T-cell (primary cell): ENCODE measurements at regions not wholly inside any gene's neighbourhood (a gene's known extent, or its start where the extent isn't known, plus 50 kb on each side); places are given as distances from the start of the nearest gene placed in this dataset.

Experiments used
- ATAC-seq, 4 experiments: fragments of 200-7000 bp in 3 of 4; fragments of 150-1000 bp in 1 of 4; cut with Tn5 transposase; replicated peaks in 1 of 4; 1 replicate in 3 of 4; 2 replicates in 1 of 4; pipeline ENCODE4 v1.10.0; 2021; ENCODE audit warnings: moderate library complexity in 3 of 4, mild to moderate bottlenecking in 2 of 4, moderate number of reproducible peaks in 1 of 4
- CTCF ChIA-PET, 2 donors: fragments of 300-600 bp; sonication (Branson Sonifier 250); formaldehyde crosslinking; loops; one replicate each; lab custom pipeline; 2022; ENCODE audit warnings: antibody characterized with exemption in 2 of 2; lab: Charles Lee
- POLR2A ChIA-PET, 2 donors: fragments of 300-600 bp; sonication (Branson Sonifier 250); formaldehyde crosslinking; loops; one replicate each; lab custom pipeline; 2022; ENCODE audit warnings: antibody characterized with exemption in 2 of 2; lab: Charles Lee
- DNase-seq, 35 experiments: peaks; one replicate each; pipeline versions ENCODE4 v3.0.0 to v3.0.0-alpha.2; 2013 to 2023
- H3K27ac ChIP-seq: one replicate; pipeline ENCODE4 v1.5.1; 2013; ENCODE audit warnings: low read length
- H3K27me3 ChIP-seq, 2 experiments: replicated peaks in 1 of 2; 1 replicate in 1 of 2; 2 replicates in 1 of 2; pipeline versions ENCODE4 v1.6.1 to v1.7.0; 2013; ENCODE audit warnings: low read length in 1 of 2, mixed read lengths in 1 of 2; ENCODE audit not compliant: control insufficient read depth in 2 of 2, insufficient read depth in 2 of 2; ENCODE audit errors: extremely low read depth in 1 of 2
- H3K36me3 ChIP-seq, 2 donors: 1 replicate in 1 of 2; 2 replicates in 1 of 2; pipeline versions ENCODE4 v1.6.1 to v1.7.0; 2013; ENCODE audit warnings: low read length in 1 of 2; ENCODE audit not compliant: control insufficient read depth in 2 of 2, insufficient read depth in 1 of 2; ENCODE audit errors: extremely low read depth in 1 of 2
- H3K4me1 ChIP-seq, 2 experiments: 1 replicate in 1 of 2; 2 replicates in 1 of 2; pipeline versions ENCODE4 v1.6.1 to v1.7.0; 2013; ENCODE audit warnings: low read length in 2 of 2, mixed read lengths in 1 of 2; ENCODE audit not compliant: insufficient read depth in 2 of 2, control insufficient read depth in 1 of 2; ENCODE audit errors: extremely low read depth in 1 of 2
- H3K4me3 ChIP-seq, 2 donors: 1 replicate in 1 of 2; 2 replicates in 1 of 2; pipeline versions ENCODE4 v1.5.1 to v1.7.0; 2013; ENCODE audit warnings: mild to moderate bottlenecking in 2 of 2, low read length in 1 of 2, moderate library complexity in 1 of 2; ENCODE audit not compliant: control insufficient read depth in 1 of 2; ENCODE audit errors: extremely low read depth in 1 of 2
- H3K9me3 ChIP-seq: 2 replicates; pipeline ENCODE4 v1.7.0; 2013
- H3K27ac Mint-ChIP-seq, 2 donors: one replicate each; pipeline ENCODE4 v1.8.0; 2020 to 2021; ENCODE audit warnings: mild to moderate bottlenecking in 2 of 2, mixed read lengths in 2 of 2
- H3K27me3 Mint-ChIP-seq, 2 donors: one replicate each; pipeline ENCODE4 v1.8.0; 2021 to 2022; ENCODE audit warnings: mixed read lengths in 2 of 2
- H3K36me3 Mint-ChIP-seq: one replicate; pipeline ENCODE4 v1.8.0; 2021; ENCODE audit warnings: mixed read lengths
- H3K4me1 Mint-ChIP-seq, 3 donors: one replicate each; pipeline ENCODE4 v1.8.0; 2020 to 2022; ENCODE audit warnings: mixed read lengths in 3 of 3, mild to moderate bottlenecking in 1 of 3
- H3K4me3 Mint-ChIP-seq, 3 donors: one replicate each; pipeline ENCODE4 v1.8.0; 2020 to 2022; ENCODE audit warnings: mild to moderate bottlenecking in 3 of 3, mixed read lengths in 3 of 3, moderate library complexity in 3 of 3
- H3K9me3 Mint-ChIP-seq, 3 donors: one replicate each; pipeline ENCODE4 v1.8.0; 2020 to 2022; ENCODE audit warnings: mixed read lengths in 3 of 3
- WGBS: methylation state at CpG from one replicate; pipeline ENCODE4 v1.1.5; 2013; ENCODE audit warnings: missing lambda C conversion rate; ENCODE audit not compliant: insufficient coverage; 5-methylcytosine and 5-hydroxymethylcytosine counted together

- Histone ChIP-seq H3K27ac (no peak overlapping the region), H3K4me3 (no peak overlapping the region), H3K36me3 (no peaks in the 10 kb centered on the region), H3K4me1 (no peaks in the 10 kb centered on the region), H3K27me3 (no peaks in the 10 kb centered on the region), H3K9me3 (no peaks in the 10 kb centered on the region)
- POLR2A ChIA-PET, result no interaction called here
- Mint-ChIP-seq H3K36me3 (no peaks in the 10 kb centered on the region), H3K4me3 (no peak overlapping the region), H3K4me1 (no peaks in the 10 kb centered on the region), H3K27ac (no peak overlapping the region), H3K9me3 (peaks cover 5 to 19% (median 14%) of the 10 kb centered on the region in 3 donors), H3K27me3 (no peaks in the 10 kb centered on the region)
- DNase-seq (no peak), ATAC-seq (no peak)
- CTCF ChIA-PET, result no interaction called here
- WGBS, result no CpG with 5 or more reads among the region's 3 CpGs
Observed at GRCh38 chr11:43034341-43034740, 277.5 kb upstream of the API5 start.

- no peaks in the 10 kb centered on the region for H3K4me1 ChIP-seq
- H3K27ac ChIP-seq, result no peak overlapping the region
- Mint-ChIP-seq H3K36me3 (no peaks in the 10 kb centered on the region), H3K9me3 (peaks cover 2 to 17% (median 12%) of the 10 kb centered on the region in 3 donors), H3K4me1 (no peaks in the 10 kb centered on the region), H3K4me3 (no peak overlapping the region), H3K27me3 (no peaks in the 10 kb centered on the region), H3K27ac (no peak overlapping the region)
- no peaks in the 10 kb centered on the region for H3K36me3 ChIP-seq
- H3K9me3 ChIP-seq, result no peaks in the 10 kb centered on the region
- 42% methylated on average over 1 of the region's 3 CpGs for WGBS
- no peak overlapping the region for H3K4me3 ChIP-seq
- no peak for DNase-seq
- CTCF ChIA-PET, result no interaction called here
- no peaks in the 10 kb centered on the region for H3K27me3 ChIP-seq
- ATAC-seq, result no peak
- POLR2A ChIA-PET, result no interaction called here
Observed at GRCh38 chr11:43035086-43035485, 276.7 kb upstream of the API5 start.

- no CpG with 5 or more reads among the region's 2 CpGs for WGBS
- Histone ChIP-seq H3K4me3 (no peak overlapping the region), H3K36me3 (no peaks in the 10 kb centered on the region), H3K4me1 (no peaks in the 10 kb centered on the region), H3K9me3 (no peaks in the 10 kb centered on the region), H3K27me3 (no peaks in the 10 kb centered on the region), H3K27ac (no peak overlapping the region)
- H3K27me3 Mint-ChIP-seq, result no peaks in the 10 kb centered on the region
- H3K27ac Mint-ChIP-seq, result no peak overlapping the region
- H3K36me3 Mint-ChIP-seq, result no peaks in the 10 kb centered on the region
- peaks cover 0 to 5% (median 3%) of the 10 kb centered on the region in 3 donors for H3K9me3 Mint-ChIP-seq
- no peak for ATAC-seq
- H3K4me3 Mint-ChIP-seq, result no peak overlapping the region
- POLR2A ChIA-PET, result no interaction called here
- CTCF ChIA-PET, result no interaction called here
- H3K4me1 Mint-ChIP-seq, result no peaks in the 10 kb centered on the region
- DNase-seq, result no peak
Observed at GRCh38 chr11:43053638-43054412, 258.0 kb upstream of the API5 start.

- ATAC-seq (no peak), DNase-seq (no peak)
- Histone ChIP-seq H3K4me1 (no peaks in the 10 kb centered on the region), H3K27me3 (no peaks in the 10 kb centered on the region), H3K27ac (no peak overlapping the region), H3K4me3 (no peak overlapping the region), H3K9me3 (no peaks in the 10 kb centered on the region), H3K36me3 (no peaks in the 10 kb centered on the region)
- H3K4me1 Mint-ChIP-seq, result no peaks in the 10 kb centered on the region
- no peak overlapping the region for H3K4me3 Mint-ChIP-seq
- ChIA-PET POLR2A (interaction anchor here in 1 of 2 donors (0.5 kb wide), 1 partner anchor 31 kb away, joined by 3 read pairs; no protein-coding TSS in a partner anchor), CTCF (no interaction called here)
- H3K36me3 Mint-ChIP-seq, result no peaks in the 10 kb centered on the region
- WGBS, result no CpG with 5 or more reads among the region's 1 CpG
- no peaks in the 10 kb centered on the region for H3K27me3 Mint-ChIP-seq
- H3K27ac Mint-ChIP-seq, result no peak overlapping the region
- peaks cover 27 to 37% (median 29%) of the 10 kb centered on the region in 3 donors for H3K9me3 Mint-ChIP-seq
Observed at GRCh38 chr11:43067681-43068080, 244.1 kb upstream of the API5 start.

GRCh38 chr11:43071338-43071737 is 240.5 kb upstream of the API5 start:
- Mint-ChIP-seq H3K4me3 (no peak overlapping the region), H3K27me3 (no peaks in the 10 kb centered on the region), H3K27ac (no peak overlapping the region), H3K4me1 (no peaks in the 10 kb centered on the region), H3K9me3 (peaks cover 25 to 33% (median 27%) of the 10 kb centered on the region in 3 donors), H3K36me3 (no peaks in the 10 kb centered on the region)
- DNase-seq, result no peak
- H3K36me3 ChIP-seq, result no peaks in the 10 kb centered on the region
- ChIA-PET CTCF (no interaction called here), POLR2A (no interaction called here)
- H3K27ac ChIP-seq, result no peak overlapping the region
- H3K4me1 ChIP-seq, result no peaks in the 10 kb centered on the region
- H3K27me3 ChIP-seq, result no peaks in the 10 kb centered on the region
- no peaks in the 10 kb centered on the region for H3K9me3 ChIP-seq
- no peak overlapping the region for H3K4me3 ChIP-seq
- 91% methylated on average over 1 of the region's 1 CpG for WGBS
- ATAC-seq, result no peak

- DNase-seq (no peak), ATAC-seq (no peak)
- Histone ChIP-seq H3K4me1 (no peaks in the 10 kb centered on the region), H3K27me3 (no peaks in the 10 kb centered on the region), H3K4me3 (no peak overlapping the region), H3K9me3 (no peaks in the 10 kb centered on the region), H3K36me3 (no peaks in the 10 kb centered on the region), H3K27ac (no peak overlapping the region)
- no CpG with 5 or more reads among the region's 3 CpGs for WGBS
- POLR2A ChIA-PET, result no interaction called here
- no peak overlapping the region for H3K4me3 Mint-ChIP-seq
- peaks cover 24 to 33% (median 26%) of the 10 kb centered on the region in 3 donors for H3K9me3 Mint-ChIP-seq
- CTCF ChIA-PET, result no interaction called here
- H3K4me1 Mint-ChIP-seq, result no peaks in the 10 kb centered on the region
- H3K27me3 Mint-ChIP-seq, result no peaks in the 10 kb centered on the region
- no peak overlapping the region for H3K27ac Mint-ChIP-seq
- H3K36me3 Mint-ChIP-seq, result no peaks in the 10 kb centered on the region
Observed at GRCh38 chr11:43072096-43072495, 239.7 kb upstream of the API5 start.
